ENCODE measurements at regions not wholly inside any gene's neighbourhood (a gene's known extent, or its start where the extent isn't known, plus 50 kb on each side); places are given as distances from the start of the nearest gene placed in this dataset.

- CTCF ChIA-PET: no interaction called here
Measured at GRCh38 chr10:44807451-44807850, 103.7 kb upstream of the TMEM72 start.

More at GRCh38 chr10:44807451-44807850, 103.7 kb upstream of the TMEM72 start:
- no peak for DNase-seq (ENCODE audit: low read depth, low spot score)
- Histone ChIP-seq H3K9me2 (ENCODE audit: insufficient read depth) (no peaks in the 10 kb centered on the region), H3K4me2 (ENCODE audit: low read length) (no peak overlapping the region), H3K79me2 (ENCODE audit: insufficient read depth, low read length) (no peaks in the 10 kb centered on the region), H3K27me3 (ENCODE audit: insufficient read depth, low read length) (peaks cover 25% of the 10 kb centered on the region), H3K27ac (ENCODE audit: low read depth, low read length) (no peak overlapping the region), H3K9me3 (ENCODE audit: control insufficient read depth in 1 of 2, insufficient read depth in 1 of 2, low read depth in 1 of 2, low read length in 2 of 2) (no peaks in the 10 kb centered on the region), H3K9ac (ENCODE audit: low read length) (no peak overlapping the region), H3K4me3 (replicated peaks in 1 of 2; ENCODE audit: low read depth in 1 of 2, low read length in 2 of 2) (no peak overlapping the region), H3K4me1 (ENCODE audit: control insufficient read depth in 1 of 2, insufficient read depth in 2 of 2, low read length in 2 of 2) (no peaks in the 10 kb centered on the region), H3K36me3 (ENCODE audit: control insufficient read depth in 1 of 2, insufficient read depth in 2 of 2, low read length in 2 of 2) (no peaks in the 10 kb centered on the region), H4K20me1 (ENCODE audit: insufficient read depth) (no peaks in the 10 kb centered on the region), H2AFZ (ENCODE audit: low read depth, low read length, poor library complexity, severe bottlenecking) (no peak overlapping the region)
- ChIA-PET RAD21 (ENCODE audit: low non-redundant PET in 1 of 2, low total read pairs in 2 of 2, uncharacterized antibody in 2 of 2, unreplicated experiment in 2 of 2) (no interaction called here), POLR2A (no interaction called here)
- ATAC-seq: no peak
- BruUV-seq (replicated peaks): no TSS peak
- intact Hi-C loops (cut with micrococcal nuclease): no loop called here
- no peak for TF ChIP-seq RAD21 (IDR thresholded peaks at IDR 0.05; ENCODE audit: low read depth)
- no peak for TF ChIP-seq EGR1 (IDR thresholded peaks at IDR 0.05; ENCODE audit: low read depth)
- no peak for TF ChIP-seq POLR2AphosphoS5 (IDR thresholded peaks at IDR 0.05; ENCODE audit: low read depth, low read length)
- TF ChIP-seq POLR2A (IDR thresholded peaks at IDR 0.05; ENCODE audit: borderline replicate concordance, extremely low read depth, insufficient read depth, insufficient read length): no peak
- TF ChIP-seq REST (IDR thresholded peaks at IDR 0.05; ENCODE audit: low read depth): no peak
- TF ChIP-seq SP1 (IDR thresholded peaks at IDR 0.05; ENCODE audit: low read depth): no peak
- no peak for TF ChIP-seq ZFX (IDR thresholded peaks at IDR 0.05)
- TF ChIP-seq ZNF274 (IDR thresholded peaks at IDR 0.05; ENCODE audit: low read depth, low read length): no peak
- no peak for TF ChIP-seq ZBTB33 (IDR thresholded peaks at IDR 0.05; ENCODE audit: extremely low read depth, insufficient replicate concordance, low read length)
- no peak for TF ChIP-seq CTCF (IDR thresholded peaks at IDR 0.05 in 2 of 3, conservative IDR thresholded peaks at IDR 0.05 in 1 of 3; ENCODE audit: borderline replicate concordance in 1 of 3, insufficient read depth in 1 of 3, low read depth in 2 of 3, low read length in 2 of 3)
- TF ChIP-seq SIN3A (IDR thresholded peaks at IDR 0.05; ENCODE audit: low read depth): no peak
- no peak for TF ChIP-seq EZH2 (IDR thresholded peaks at IDR 0.05)
- no peak for TF ChIP-seq FOSL1 (IDR thresholded peaks at IDR 0.05; ENCODE audit: low read depth)
- TF ChIP-seq SRF (IDR thresholded peaks at IDR 0.05; ENCODE audit: low read depth): no peak
- TF ChIP-seq CBX3 (IDR thresholded peaks at IDR 0.05; ENCODE audit: low read depth): no peak
- TF ChIP-seq ATF3 (IDR thresholded peaks at IDR 0.05): no peak
- TF ChIP-seq ELF1 (IDR thresholded peaks at IDR 0.05; ENCODE audit: borderline replicate concordance, low read depth): no peak
- TF ChIP-seq MAX (IDR thresholded peaks at IDR 0.05): no peak
- TF ChIP-seq CEBPB (IDR thresholded peaks at IDR 0.05; ENCODE audit: low read depth): no peak

Data from HCT116 (cell line).